ENCODE measurements at regions not wholly inside any gene's neighbourhood (a gene's known extent, or its start where the extent isn't known, plus 50 kb on each side); places are given as distances from the start of the nearest gene placed in this dataset.

- no peaks in the 10 kb centered on the region for H3K36me3 ChIP-seq (ENCODE audit: control insufficient read depth in 4 of 4, insufficient read depth in 4 of 4, low read length in 3 of 4)
- WGBS (ENCODE audit: insufficient coverage), result 93% methylated on average over 3 of the region's 5 CpGs
- CTCF ChIA-PET, result interaction anchor here (1.1 to 1.3 kb wide), 3 partner anchors 9 to 173 kb away, joined by 3 read pairs; no protein-coding TSS in a partner anchor
- no peak overlapping the region for H3K4me3 ChIP-seq (ENCODE audit: control insufficient read depth in 1 of 7, extremely low read depth in 1 of 7, insufficient read depth in 4 of 7, low read depth in 2 of 7, low read length in 6 of 7)
- peaks cover 0 to 8% (median 2%) of the 10 kb centered on the region in 4 experiments for H3K4me1 ChIP-seq (ENCODE audit: control extremely low read depth in 1 of 4, control insufficient read depth in 4 of 4, insufficient read depth in 4 of 4, low read length in 3 of 4)
- no peak overlapping the region for H3K27ac ChIP-seq (ENCODE audit: insufficient read depth in 1 of 2, low read depth in 1 of 2, low read length in 2 of 2, poor library complexity in 1 of 2, severe bottlenecking in 2 of 2)
- DNase-seq, result no peak
- no peaks in the 10 kb centered on the region for H3K9me3 ChIP-seq (ENCODE audit: control extremely low read depth in 1 of 5, control insufficient read depth in 4 of 5, insufficient read depth in 2 of 5, low read depth in 1 of 5, low read length in 4 of 5)
- POLR2A ChIA-PET, result no interaction called here
- peaks cover 0 to 2% (median 0%) of the 10 kb centered on the region in 5 experiments for H3K27me3 ChIP-seq (replicated peaks in 2 of 5; ENCODE audit: control insufficient read depth in 4 of 5, insufficient read depth in 5 of 5, low read length in 4 of 5)
Measured at GRCh38 chr9:114733816-114734215, 51.8 kb upstream of the TEX48 start.

- Histone ChIP-seq H3K27me3 (replicated peaks in 2 of 5; ENCODE audit: control insufficient read depth in 4 of 5, insufficient read depth in 5 of 5, low read length in 4 of 5) (peaks cover 0 to 2% (median 0%) of the 10 kb centered on the region in 5 experiments), H3K4me3 (ENCODE audit: control insufficient read depth in 1 of 7, extremely low read depth in 1 of 7, insufficient read depth in 4 of 7, low read depth in 2 of 7, low read length in 6 of 7) (no peak overlapping the region), H3K4me1 (ENCODE audit: control extremely low read depth in 1 of 4, control insufficient read depth in 4 of 4, insufficient read depth in 4 of 4, low read length in 3 of 4) (peaks cover 0 to 8% (median 2%) of the 10 kb centered on the region in 4 experiments), H3K36me3 (ENCODE audit: control insufficient read depth in 4 of 4, insufficient read depth in 4 of 4, low read length in 3 of 4) (no peaks in the 10 kb centered on the region), H3K27ac (ENCODE audit: insufficient read depth in 1 of 2, low read depth in 1 of 2, low read length in 2 of 2, poor library complexity in 1 of 2, severe bottlenecking in 2 of 2) (no peak overlapping the region), H3K9me3 (ENCODE audit: control extremely low read depth in 1 of 5, control insufficient read depth in 4 of 5, insufficient read depth in 2 of 5, low read depth in 1 of 5, low read length in 4 of 5) (no peaks in the 10 kb centered on the region)
- CTCF ChIA-PET, result interaction anchor here (1.3 kb wide), 1 partner anchor 49 kb away, joined by 3 read pairs; no protein-coding TSS in a partner anchor
- no peak for DNase-seq
- 100% methylated on average over 2 of the region's 3 CpGs for WGBS (ENCODE audit: insufficient coverage)
- POLR2A ChIA-PET, result no interaction called here
Measured at GRCh38 chr9:114732823-114733222, 50.8 kb upstream of the TEX48 start.

Measured in common myeloid progenitor, CD34-positive (primary cell).